GM12875 (cell line): ENCODE measurements at regions not wholly inside any gene's neighbourhood (a gene's known extent, or its start where the extent isn't known, plus 50 kb on each side); places are given as distances from the start of the nearest gene placed in this dataset.

ENCODE experiments used
- H3K4me3 ChIP-seq: one replicate; pipeline ENCODE4 v1.5.1; 2011; ENCODE audit warnings: low read depth, low read length, control low read depth
- CTCF ChIP-seq: IDR thresholded peaks from 2 replicates; pipeline ENCODE4 v1.5.1; 2011; ENCODE audit warnings: low read depth, mild to moderate bottlenecking, control low read depth, inconsistent platforms, low read length, moderate library complexity, borderline replicate concordance; ENCODE audit not compliant: insufficient read depth

- no peak overlapping the region for H3K4me3 ChIP-seq
- TF ChIP-seq CTCF: no peak
Observed at GRCh38 chr13:58024103-58024502, 392.6 kb downstream of the PCDH17 start.

GRCh38 chr13:58025821-58026220 lies 394.3 kb downstream of the PCDH17 start:
- no peak overlapping the region for H3K4me3 ChIP-seq
- no peak for TF ChIP-seq CTCF

- no peak overlapping the region for H3K4me3 ChIP-seq
- TF ChIP-seq CTCF: no peak
Observed at GRCh38 chr13:58032676-58033460, 401.3 kb downstream of the PCDH17 start.

GRCh38 chr13:58043971-58044370 lies 412.4 kb downstream of the PCDH17 start:
- no peak overlapping the region for H3K4me3 ChIP-seq
- TF ChIP-seq CTCF: no peak

GRCh38 chr13:58048670-58049069 lies 417.1 kb downstream of the PCDH17 start:
- no peak overlapping the region for H3K4me3 ChIP-seq
- TF ChIP-seq CTCF: no peak

GRCh38 chr13:58051396-58051795 lies 419.9 kb downstream of the PCDH17 start:
- H3K4me3 ChIP-seq: no peak overlapping the region
- no peak for TF ChIP-seq CTCF

GRCh38 chr13:58051807-58052375 lies 420.3 kb downstream of the PCDH17 start:
- TF ChIP-seq CTCF: no peak
- no peak overlapping the region for H3K4me3 ChIP-seq
